ENCODE measurements at regions not wholly inside any gene's neighbourhood (a gene's known extent, or its start where the extent isn't known, plus 50 kb on each side); places are given as distances from the start of the nearest gene placed in this dataset.

DNA sequence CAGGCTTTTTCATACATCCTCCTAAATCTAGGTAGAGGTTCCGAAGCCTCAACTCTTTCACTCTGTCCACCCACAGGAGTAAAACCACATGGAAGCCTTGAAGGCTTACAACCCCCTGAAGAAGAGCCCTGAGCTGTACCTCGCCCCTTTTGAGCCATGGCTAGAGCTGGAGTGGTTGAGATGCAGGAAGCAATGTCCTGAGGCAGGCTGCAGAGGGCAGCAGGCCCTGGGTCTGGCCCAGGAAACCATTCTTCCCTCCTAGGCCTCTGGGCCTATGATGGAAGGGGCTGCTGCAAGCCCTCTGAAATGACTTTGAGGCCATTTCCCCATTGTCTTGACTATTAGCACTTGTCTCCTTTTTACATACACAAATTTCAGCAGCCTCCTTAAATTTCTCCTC is 1503.0 kb downstream of the KCNT2 start:
- H3K4me1 ChIP-seq = no peaks in the 10 kb centered on the region
- no peaks in the 10 kb centered on the region for H3K36me3 ChIP-seq
- no peak overlapping the region for H3K4me3 Mint-ChIP-seq
- no peaks in the 10 kb centered on the region for H3K27me3 Mint-ChIP-seq (ENCODE audit: insufficient read depth, low read depth)
- H3K9me3 Mint-ChIP-seq = no peaks in the 10 kb centered on the region
- no peaks in the 10 kb centered on the region for H3K27me3 ChIP-seq
- H3F3A ChIP-seq (ENCODE audit: low read depth) = no peaks in the 10 kb centered on the region
- no peak overlapping the region for H3K27ac ChIP-seq
- TF ChIP-seq CTCF (IDR thresholded peaks at IDR 0.05) (no peak), EZH2phosphoT487 (IDR thresholded peaks at IDR 0.05) (no peak), EZH2 (IDR thresholded peaks at IDR 0.05) (no peak)
- H3K27ac Mint-ChIP-seq = no peak overlapping the region
- H4K20me1 ChIP-seq (ENCODE audit: low read depth) = no peaks in the 10 kb centered on the region
- H3K9me3 ChIP-seq (ENCODE audit: low read depth) = no peaks in the 10 kb centered on the region
- H3K79me2 ChIP-seq (ENCODE audit: low read depth) = no peaks in the 10 kb centered on the region
- H3K4me3 ChIP-seq = no peak overlapping the region
- H3K9ac ChIP-seq = no peak overlapping the region
- H2AFZ ChIP-seq (replicated peaks) = no peak overlapping the region
- no peaks in the 10 kb centered on the region for H3K4me1 Mint-ChIP-seq
- no peak for DNase-seq (ENCODE audit: low spot score)
- no peaks in the 10 kb centered on the region for H3K36me3 Mint-ChIP-seq
- no peak overlapping the region for H3K4me2 ChIP-seq

GRCh38 chr1:195097316-195097715 is 1510.9 kb downstream of the KCNT2 start:
- H3K79me2 ChIP-seq (ENCODE audit: low read depth) = no peaks in the 10 kb centered on the region
- no peaks in the 10 kb centered on the region for H3K36me3 ChIP-seq
- no peak overlapping the region for H3K27ac Mint-ChIP-seq
- H3K9me3 ChIP-seq (ENCODE audit: low read depth) = no peaks in the 10 kb centered on the region
- TF ChIP-seq EZH2phosphoT487 (IDR thresholded peaks at IDR 0.05) (no peak), EZH2 (IDR thresholded peaks at IDR 0.05) (no peak), CTCF (IDR thresholded peaks at IDR 0.05) (no peak)
- H3K4me1 ChIP-seq = no peaks in the 10 kb centered on the region
- H3K36me3 Mint-ChIP-seq = no peaks in the 10 kb centered on the region
- no peaks in the 10 kb centered on the region for H3K27me3 Mint-ChIP-seq (ENCODE audit: insufficient read depth, low read depth)
- H3K27me3 ChIP-seq = no peaks in the 10 kb centered on the region
- H3K4me2 ChIP-seq = no peak overlapping the region
- H3K27ac ChIP-seq = no peak overlapping the region
- no peaks in the 10 kb centered on the region for H4K20me1 ChIP-seq (ENCODE audit: low read depth)
- H3K9me3 Mint-ChIP-seq = no peaks in the 10 kb centered on the region
- DNase-seq (ENCODE audit: low spot score) = no peak
- H3F3A ChIP-seq (ENCODE audit: low read depth) = no peaks in the 10 kb centered on the region
- no peak overlapping the region for H3K9ac ChIP-seq
- H3K4me3 ChIP-seq = no peak overlapping the region
- H3K4me3 Mint-ChIP-seq = no peak overlapping the region
- peaks cover 3% of the 10 kb centered on the region for H3K4me1 Mint-ChIP-seq
- no peak overlapping the region for H2AFZ ChIP-seq (replicated peaks)

DNA sequence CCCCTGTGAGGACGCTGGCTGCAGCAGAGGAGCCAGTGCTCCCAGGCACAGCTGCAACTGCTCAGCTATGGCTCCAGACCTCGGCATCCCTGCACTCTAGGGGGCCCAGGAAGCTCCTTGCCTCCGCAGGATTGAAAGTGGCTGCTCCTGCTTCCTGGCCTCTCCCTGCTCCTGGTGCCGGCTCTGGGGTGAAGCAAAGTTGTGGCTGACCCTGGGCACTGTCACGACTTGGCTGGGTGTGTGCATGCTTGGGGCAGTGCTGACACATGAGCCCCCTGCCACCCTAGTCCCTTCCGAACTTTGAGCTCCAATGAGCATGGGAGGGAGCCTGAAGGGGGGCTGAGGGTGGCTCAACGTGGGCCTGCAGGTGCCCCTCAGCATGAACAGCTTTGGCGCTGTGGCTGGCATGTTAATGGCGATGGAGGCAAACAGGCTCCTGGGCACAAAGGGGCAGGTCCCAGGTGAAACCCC is 1512.2 kb downstream of the KCNT2 start:
- Mint-ChIP-seq H3K9me3 (no peaks in the 10 kb centered on the region), H3K27me3 (ENCODE audit: insufficient read depth, low read depth) (no peaks in the 10 kb centered on the region), H3K27ac (no peak overlapping the region), H3K4me1 (peaks cover 3% of the 10 kb centered on the region), H3K36me3 (no peaks in the 10 kb centered on the region), H3K4me3 (no peak overlapping the region)
- H3K4me3 ChIP-seq = no peak overlapping the region
- TF ChIP-seq EZH2 (IDR thresholded peaks at IDR 0.05) (no peak), CTCF (IDR thresholded peaks at IDR 0.05) (no peak), EZH2phosphoT487 (IDR thresholded peaks at IDR 0.05) (no peak)
- no peaks in the 10 kb centered on the region for H3K9me3 ChIP-seq (ENCODE audit: low read depth)
- no peak overlapping the region for H2AFZ ChIP-seq (replicated peaks)
- no peaks in the 10 kb centered on the region for H3K79me2 ChIP-seq (ENCODE audit: low read depth)
- no peak overlapping the region for H3K9ac ChIP-seq
- no peaks in the 10 kb centered on the region for H3K27me3 ChIP-seq
- H3K36me3 ChIP-seq = no peaks in the 10 kb centered on the region
- H3K4me1 ChIP-seq = no peaks in the 10 kb centered on the region
- no peaks in the 10 kb centered on the region for H3F3A ChIP-seq (ENCODE audit: low read depth)
- DNase-seq (ENCODE audit: low spot score) = peak; percentile 3
- no peak overlapping the region for H3K27ac ChIP-seq
- no peak overlapping the region for H3K4me2 ChIP-seq
- H4K20me1 ChIP-seq (ENCODE audit: low read depth) = no peaks in the 10 kb centered on the region

Measured in neural progenitor cell (in vitro differentiated cells).